K562 (cell line): ENCODE measurements at regions not wholly inside any gene's neighbourhood (a gene's known extent, or its start where the extent isn't known, plus 50 kb on each side); places are given as distances from the start of the nearest gene placed in this dataset.

ENCODE experiments used
- ATAC-seq: fragments of 200-7000 bp; cut with Tn5 transposase; 3 replicates; pipeline ENCODE4 v1.9.1; 2020; ENCODE audit warnings: moderate library complexity
- BruUV-seq: library from RNA; stranded (reverse); fragments of 400-500 nt; replicated peaks from 2 replicates; lab custom pipeline; 2021; lab: Mats Ljungman, UMichigan
- CTCF ChIA-PET: fragments of 300-600 bp; formaldehyde crosslinking; extraction: SDS; loops from one replicate; lab custom pipeline; 2021; ENCODE audit warnings: low intra/inter-chr PET ratio; lab: Yijun Ruan, JAX
- POLR2A ChIA-PET: fragments of 300-600, 350-650 bp; sonication (Branson Sonifier 250); formaldehyde crosslinking; extraction: SDS; loops from one replicate; lab custom pipeline; 2021; ENCODE audit warnings: antibody characterized with exemption, inconsistent platforms; lab: Yijun Ruan, JAX
- DNase-seq, 4 experiments: peaks; one replicate each; pipeline versions ENCODE4 v3.0.0 to v3.0.0-alpha.2; 2011 to 2018; ENCODE audit warnings: low spot score in 3 of 4, mixed read lengths in 3 of 4; ENCODE audit errors: extremely low read depth in 1 of 4
- FAIRE-seq: peaks from 2 replicates; lab custom pipeline; 2011; peaks lifted over from hg19 to GRCh38; lab: Jason Lieb, UNC
- H2AFZ ChIP-seq: 2 replicates; pipeline ENCODE4 v1.6.0; 2011; ENCODE audit warnings: low read depth, low read length, control low read depth, inconsistent platforms
- H3K27ac ChIP-seq: fragments of 200-600 bp; 3 replicates; pipeline ENCODE4 v1.8.0; 2011; ENCODE audit warnings: low read depth, mild to moderate bottlenecking, control low read depth, inconsistent platforms, low read length, moderate library complexity, mixed read lengths; ENCODE audit errors: extremely low read depth
- H3K27me3 ChIP-seq, 2 experiments: fragments of 300-600 bp in 1 of 2; 2 replicates in 1 of 2; 3 replicates in 1 of 2; pipeline versions ENCODE4 v1.6.0 to v1.8.0; 2011; ENCODE audit warnings: inconsistent platforms in 2 of 2, low read length in 2 of 2, mild to moderate bottlenecking in 1 of 2, mixed read lengths in 1 of 2, moderate library complexity in 1 of 2; ENCODE audit not compliant: control insufficient read depth in 2 of 2, insufficient read depth in 2 of 2
- H3K36me3 ChIP-seq: fragments of 300-600 bp; 3 replicates; pipeline ENCODE4 v1.8.0; 2011; ENCODE audit warnings: mild to moderate bottlenecking, low read length, inconsistent platforms; ENCODE audit not compliant: control insufficient read depth, insufficient read depth
- H3K4me1 ChIP-seq, 2 experiments: fragments of 200-600 bp in 1 of 2; replicated peaks in 1 of 2; 2 replicates in 1 of 2; 3 replicates in 1 of 2; pipeline versions ENCODE4 v1.5.1 to v1.8.0; 2011; ENCODE audit warnings: inconsistent platforms in 2 of 2, low read length in 2 of 2, mild to moderate bottlenecking in 1 of 2, mixed read lengths in 1 of 2, moderate library complexity in 1 of 2; ENCODE audit not compliant: control insufficient read depth in 2 of 2, insufficient read depth in 2 of 2
- H3K4me2 ChIP-seq: 2 replicates; pipeline ENCODE4 v1.6.1; 2011; ENCODE audit warnings: low read length, control low read depth, inconsistent platforms, mixed read lengths; ENCODE audit not compliant: insufficient read depth
- H3K4me3 ChIP-seq: fragments of 200-600 bp; sonication (generic), shearing (Covaris generic); 2 replicates; pipeline ENCODE4 v1.5.1; 2016; ENCODE audit warnings: control low read depth, inconsistent platforms
- H3K79me2 ChIP-seq: fragments of 200-600 bp; 3 replicates; pipeline ENCODE4 v1.8.0; 2011; ENCODE audit warnings: low read length, inconsistent platforms; ENCODE audit not compliant: control insufficient read depth, insufficient read depth
- H3K9ac ChIP-seq, 2 experiments: 2 replicates each; pipeline versions ENCODE4 v1.6.0 to v1.6.1; 2011; ENCODE audit warnings: low read depth in 2 of 2, low read length in 2 of 2, control low read depth in 1 of 2, inconsistent platforms in 1 of 2, mild to moderate bottlenecking in 1 of 2, mixed read lengths in 1 of 2; ENCODE audit not compliant: insufficient read depth in 1 of 2
- H3K9me1 ChIP-seq: one replicate; pipeline ENCODE4 v1.6.0; 2011; ENCODE audit warnings: inconsistent platforms, mild to moderate bottlenecking, low read length, moderate library complexity; ENCODE audit not compliant: control insufficient read depth, insufficient read depth
- H3K9me3 ChIP-seq: replicated peaks from 2 replicates; pipeline ENCODE4 v1.5.1; 2011; ENCODE audit warnings: low read depth, low read length, inconsistent platforms; ENCODE audit not compliant: control insufficient read depth, insufficient read depth
- H4K20me1 ChIP-seq: replicated peaks from 2 replicates; pipeline ENCODE4 v1.6.1; 2011; ENCODE audit warnings: low read length, inconsistent platforms, mixed read lengths; ENCODE audit not compliant: control insufficient read depth, insufficient read depth
- CBX1 ChIP-seq: sonication (generic); IDR thresholded peaks from 2 replicates; pipeline ENCODE4 v1.6.1; 2016; ENCODE audit warnings: antibody characterized with exemption, low read depth, mild to moderate bottlenecking
- CEBPG ChIP-seq, 3 experiments: fragments of 200-800 bp in 1 of 3; sonication (Bioruptor generic) in 1 of 3; sonication (generic) in 1 of 3; formaldehyde crosslinking in 1 of 3; IDR thresholded peaks in 2 of 3; conservative IDR thresholded peaks in 1 of 3; 2 replicates each; pipeline versions ENCODE4 v1.6.1 to v1.8.0; 2016 to 2022; ENCODE audit warnings: missing compliant biosample characterization in 2 of 3, missing genetic modification characterization in 2 of 3, mild to moderate bottlenecking in 1 of 3, missing genetic modification reagents in 1 of 3
- KAT8 ChIP-seq: fragments of 450-650 bp; IDR thresholded peaks from 2 replicates; pipeline ENCODE4 v1.6.1; 2016; ENCODE audit warnings: low read depth, mild to moderate bottlenecking
- RCOR1 ChIP-seq, 2 experiments: IDR thresholded peaks; 2 replicates each; pipeline ENCODE4 v1.6.1; 2012; ENCODE audit warnings: low read depth in 2 of 2, low read length in 2 of 2, borderline replicate concordance in 1 of 2, improper control_type of control experiment in 1 of 2
- THRA ChIP-seq: fragments of 450-650 bp; IDR thresholded peaks from 2 replicates; pipeline ENCODE4 v1.6.1; 2017; ENCODE audit warnings: mild to moderate bottlenecking, moderate library complexity
- THRAP3 ChIP-seq: fragments of 450-650 bp; IDR thresholded peaks from 2 replicates; pipeline ENCODE4 v1.6.1; 2016; ENCODE audit warnings: mild to moderate bottlenecking, inconsistent platforms, borderline replicate concordance
- ZBTB9 ChIP-seq: fragments of 450-650 bp; formaldehyde crosslinking; IDR thresholded peaks from 2 replicates; pipeline ENCODE4 v1.4.0; 2020; ENCODE audit warnings: mild to moderate bottlenecking, moderate library complexity
- ZNF217 ChIP-seq: sonication (generic); formaldehyde crosslinking; IDR thresholded peaks from 2 replicates; pipeline ENCODE4 v1.8.0; 2022; ENCODE audit warnings: mild to moderate bottlenecking, missing genetic modification reagents
- ZNF778 ChIP-seq: fragments of 450-650 bp; formaldehyde crosslinking; IDR thresholded peaks from 2 replicates; pipeline ENCODE4 v1.4.0; 2020; ENCODE audit warnings: mild to moderate bottlenecking, moderate library complexity
- WGBS: fragments of 100-300 bp; shearing (Covaris generic); methylation state at CpG from one replicate; pipeline ENCODE4 v1.1.6; 2016; ENCODE audit warnings: low coverage, mixed read lengths; ENCODE audit not compliant: insufficient coverage; ENCODE audit errors: missing lambda C conversion rate; 5-methylcytosine and 5-hydroxymethylcytosine counted together
- in situ Hi-C: fragments of 300-500 bp; cut with MboI; formaldehyde crosslinking; loops from 4 replicates; pipeline ENCODE4 v1.15.0; 2018; ENCODE audit warnings: inconsistent platforms, mixed read lengths
- intact Hi-C: fragments of 100-400 bp; cut with micrococcal nuclease; formaldehyde crosslinking; loops from 2 replicates; pipeline ENCODE4 v1.14.2; 2022

GRCh38 chrX:1778817-1779216 lies 164.0 kb downstream of the ASMT start:
- FAIRE-seq (no peak), ATAC-seq (no peak), DNase-seq (no peak)
- ChIA-PET POLR2A (no interaction called here), CTCF (no interaction called here)
- BruUV-seq = no TSS peak
- Histone ChIP-seq H3K9ac (no peak overlapping the region), H3K27ac (no peak overlapping the region), H3K9me3 (no peaks in the 10 kb centered on the region), H4K20me1 (no peaks in the 10 kb centered on the region), H2AFZ (no peak overlapping the region), H3K36me3 (no peaks in the 10 kb centered on the region), H3K27me3 (no peaks in the 10 kb centered on the region), H3K79me2 (no peaks in the 10 kb centered on the region), H3K9me1 (no peaks in the 10 kb centered on the region), H3K4me3 (no peak overlapping the region), H3K4me2 (no peak overlapping the region), H3K4me1 (no peaks in the 10 kb centered on the region)
- 0% methylated on average over 4 of the region's 4 CpGs for WGBS
- intact Hi-C loops (no loop called here), in situ Hi-C loops (no loop called here)
- TF ChIP-seq KAT8 = no peak
- no peak for TF ChIP-seq ZNF778 (CRISPR knock-in tag)
- no peak for TF ChIP-seq CEBPG (CRISPR knock-in tag; IDR thresholded peaks at IDR 0.05)
- no peak for TF ChIP-seq CEBPG (tag; conservative IDR thresholded peaks at IDR 0.05 in 1 of 2, IDR thresholded peaks at IDR 0.05 in 1 of 2)
- no peak for TF ChIP-seq ZNF217
- TF ChIP-seq THRAP3 = no peak

- ATAC-seq = no peak
- intact Hi-C loops = no loop called here
- H4K20me1 ChIP-seq = no peaks in the 10 kb centered on the region
- FAIRE-seq = no peak
- 0% methylated on average over 6 of the region's 6 CpGs for WGBS
- H3K4me3 ChIP-seq = no peak overlapping the region
- no peak overlapping the region for H3K4me2 ChIP-seq
- no peaks in the 10 kb centered on the region for H3K9me3 ChIP-seq
- DNase-seq = no peak
- TF ChIP-seq CBX1 (no peak), THRA (no peak), RCOR1 (IDR thresholded peaks at IDR 0.05; ENCODE audit: borderline replicate concordance in 1 of 2, low read depth in 2 of 2, low read length in 2 of 2) (no peak), ZBTB9 (CRISPR knock-in tag) (no peak)
- TF ChIP-seq, all 486 proteins: peak for 0
- no peak overlapping the region for H3K27ac ChIP-seq
- no peaks in the 10 kb centered on the region for H3K36me3 ChIP-seq
- in situ Hi-C loops = no loop called here
- no peaks in the 10 kb centered on the region for H3K79me2 ChIP-seq
- no TSS peak for BruUV-seq
- no peak overlapping the region for H3K9ac ChIP-seq
- CTCF ChIA-PET = no interaction called here
- POLR2A ChIA-PET = no interaction called here
- no peak overlapping the region for H2AFZ ChIP-seq
- H3K9me1 ChIP-seq = no peaks in the 10 kb centered on the region
- H3K27me3 ChIP-seq = no peaks in the 10 kb centered on the region
- no peaks in the 10 kb centered on the region for H3K4me1 ChIP-seq
Observed at GRCh38 chrX:1779626-1780025, 164.8 kb downstream of the ASMT start.
